ENCODE measurements at regions not wholly inside any gene's neighbourhood (a gene's known extent, or its start where the extent isn't known, plus 50 kb on each side); places are given as distances from the start of the nearest gene placed in this dataset.

GRCh38 chr4:115687052-115687755 lies 573.8 kb upstream of the NDST4 start:
- in situ Hi-C loops (cut with HindIII; ENCODE audit: low sequenced_read_pairs), result no loop called here
- DNase-seq (ENCODE audit: low read depth), result no peak
- no peak overlapping the region for H3K4me3 ChIP-seq (ENCODE audit: low read depth, low read length)
- no peak for TF ChIP-seq CTCF (IDR thresholded peaks at IDR 0.05; ENCODE audit: low read depth, low read length, missing control alignments)

GRCh38 chr4:115678425-115678941 lies 565.1 kb upstream of the NDST4 start:
- no peak overlapping the region for H3K4me3 ChIP-seq (ENCODE audit: low read depth, low read length)
- DNase-seq (ENCODE audit: low read depth), result no peak
- in situ Hi-C loops (cut with HindIII; ENCODE audit: low sequenced_read_pairs), result no loop called here
- TF ChIP-seq CTCF (IDR thresholded peaks at IDR 0.05; ENCODE audit: low read depth, low read length, missing control alignments), result no peak

- peak; percentile 20 for DNase-seq (ENCODE audit: low read depth)
- no peak overlapping the region for H3K4me3 ChIP-seq (ENCODE audit: low read depth, low read length)
- in situ Hi-C loops (cut with HindIII; ENCODE audit: low sequenced_read_pairs), result no loop called here
These were observed 562.3 kb upstream of the NDST4 start for GRCh38 chr4:115675719-115676118.

GRCh38 chr4:115674485-115674884 lies 561.1 kb upstream of the NDST4 start:
- TF ChIP-seq CTCF (IDR thresholded peaks at IDR 0.05; ENCODE audit: low read depth, low read length, missing control alignments), result no peak
- H3K4me3 ChIP-seq (ENCODE audit: low read depth, low read length), result no peak overlapping the region
- DNase-seq (ENCODE audit: low read depth), result no peak
- in situ Hi-C loops (cut with HindIII; ENCODE audit: low sequenced_read_pairs), result no loop called here

More at GRCh38 chr4:115675719-115676118, 562.3 kb upstream of the NDST4 start:
- no peak for TF ChIP-seq CTCF (IDR thresholded peaks at IDR 0.05; ENCODE audit: low read depth, low read length, missing control alignments)

GRCh38 chr4:115671581-115671980 lies 558.2 kb upstream of the NDST4 start:
- no peak for TF ChIP-seq CTCF (IDR thresholded peaks at IDR 0.05; ENCODE audit: low read depth, low read length, missing control alignments)
- peak; percentile 18 for DNase-seq (ENCODE audit: low read depth)
- no peak overlapping the region for H3K4me3 ChIP-seq (ENCODE audit: low read depth, low read length)
- in situ Hi-C loops (cut with HindIII; ENCODE audit: low sequenced_read_pairs), result no loop called here

GRCh38 chr4:115670930-115671329 lies 557.5 kb upstream of the NDST4 start:
- DNase-seq (ENCODE audit: low read depth), result no peak
- in situ Hi-C loops (cut with HindIII; ENCODE audit: low sequenced_read_pairs), result no loop called here
- TF ChIP-seq CTCF (IDR thresholded peaks at IDR 0.05; ENCODE audit: low read depth, low read length, missing control alignments), result no peak
- no peak overlapping the region for H3K4me3 ChIP-seq (ENCODE audit: low read depth, low read length)
